Breast epithelium (tissue), 4 donors: ENCODE measurements at regions not wholly inside any gene's neighbourhood (a gene's known extent, or its start where the extent isn't known, plus 50 kb on each side); places are given as distances from the start of the nearest gene placed in this dataset.

Experiments
- DNase-seq, 2 donors: peaks; one replicate each; pipeline ENCODE4 v3.0.0-alpha.2; 2019; ENCODE audit warnings: low spot score in 2 of 2
- H3K27ac ChIP-seq, 2 donors: fragments of 200-600 bp; sonication (generic) in 1 of 2; one replicate each; pipeline ENCODE4 v1.5.1; 2016 to 2019; ENCODE audit warnings: mild to moderate bottlenecking in 1 of 2
- H3K27me3 ChIP-seq, 2 donors: fragments of 200-600 bp; sonication (generic) in 1 of 2; one replicate each; pipeline versions ENCODE4 v1.5.1 to v1.6.0; 2017 to 2019; ENCODE audit warnings: control low read depth in 1 of 2, mild to moderate bottlenecking in 1 of 2
- H3K36me3 ChIP-seq: fragments of 200-600 bp; one replicate; pipeline ENCODE4 v1.5.1; 2019
- H3K4me1 ChIP-seq, 2 donors: fragments of 200-600 bp; sonication (generic); one replicate each; pipeline ENCODE4 v1.5.1; 2016 to 2019; ENCODE audit warnings: control low read depth in 1 of 2
- H3K4me3 ChIP-seq, 3 donors: fragments of 200-600 bp; sonication (generic); 1 replicate in 2 of 3; 2 replicates in 1 of 3; pipeline ENCODE4 v1.5.1; 2016 to 2019; ENCODE audit warnings: mild to moderate bottlenecking in 3 of 3, moderate library complexity in 2 of 3
- H3K9me3 ChIP-seq, 2 donors: fragments of 200-600 bp; sonication (generic) in 1 of 2; one replicate each; pipeline ENCODE4 v1.5.1; 2016 to 2019; ENCODE audit warnings: control low read depth in 1 of 2
- POLR2A ChIP-seq: fragments of 450-650 bp; IDR thresholded peaks from one replicate; pipeline ENCODE4 v1.6.1; 2016; ENCODE audit warnings: antibody characterized with exemption, mild to moderate bottlenecking, moderate library complexity
- POLR2AphosphoS5 ChIP-seq, 3 donors: sonication (generic); formaldehyde crosslinking; IDR thresholded peaks; one replicate each; pipeline ENCODE4 v1.6.1; 2017; ENCODE audit warnings: antibody characterized with exemption in 3 of 3
- intact Hi-C: fragments of 100-400 bp; cut with DNase I; formaldehyde crosslinking; loops from one replicate; pipeline ENCODE4 v1.15.1; 2023; ENCODE audit warnings: low total_unique reads
- TF ChIP-seq, protein P1 (sequence below), 3 donors: fragments of 450-650 bp; IDR thresholded peaks; one replicate each; pipeline ENCODE4 v1.5.1; 2016 to 2017; ENCODE audit warnings: antibody characterized with exemption in 3 of 3, mild to moderate bottlenecking in 3 of 3, moderate library complexity in 3 of 3

DNA sequence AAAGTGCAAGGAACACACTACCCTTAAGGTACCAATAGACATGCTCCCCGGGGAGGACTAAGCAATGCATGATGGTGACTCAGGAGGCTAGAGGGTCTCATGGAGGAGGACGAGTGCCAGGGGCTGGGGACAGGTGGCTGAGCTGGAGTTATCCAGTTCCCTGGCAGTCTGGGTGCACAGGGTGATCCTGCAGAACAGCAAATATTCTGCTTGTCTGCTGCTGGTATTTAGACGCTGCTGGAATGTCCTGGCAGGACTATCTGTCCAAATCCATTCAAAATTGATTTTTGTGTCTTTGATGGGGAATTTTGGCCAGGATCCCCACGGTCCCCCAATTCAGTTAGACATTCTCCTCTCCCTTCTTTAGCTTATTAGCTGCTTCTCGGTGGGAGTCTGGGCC is 138.7 kb downstream of the C12orf75 start:
- intact Hi-C loops = no loop called here
- no peak for DNase-seq
- no peak overlapping the region for H3K4me3 ChIP-seq
- H3K9me3 ChIP-seq = no peaks in the 10 kb centered on the region
- no peaks in the 10 kb centered on the region for H3K27me3 ChIP-seq
- H3K36me3 ChIP-seq = no peaks in the 10 kb centered on the region
- no peak overlapping the region for H3K27ac ChIP-seq
- H3K4me1 ChIP-seq = no peaks in the 10 kb centered on the region
- no peak for TF ChIP-seq POLR2A
- TF ChIP-seq, protein P1, sequence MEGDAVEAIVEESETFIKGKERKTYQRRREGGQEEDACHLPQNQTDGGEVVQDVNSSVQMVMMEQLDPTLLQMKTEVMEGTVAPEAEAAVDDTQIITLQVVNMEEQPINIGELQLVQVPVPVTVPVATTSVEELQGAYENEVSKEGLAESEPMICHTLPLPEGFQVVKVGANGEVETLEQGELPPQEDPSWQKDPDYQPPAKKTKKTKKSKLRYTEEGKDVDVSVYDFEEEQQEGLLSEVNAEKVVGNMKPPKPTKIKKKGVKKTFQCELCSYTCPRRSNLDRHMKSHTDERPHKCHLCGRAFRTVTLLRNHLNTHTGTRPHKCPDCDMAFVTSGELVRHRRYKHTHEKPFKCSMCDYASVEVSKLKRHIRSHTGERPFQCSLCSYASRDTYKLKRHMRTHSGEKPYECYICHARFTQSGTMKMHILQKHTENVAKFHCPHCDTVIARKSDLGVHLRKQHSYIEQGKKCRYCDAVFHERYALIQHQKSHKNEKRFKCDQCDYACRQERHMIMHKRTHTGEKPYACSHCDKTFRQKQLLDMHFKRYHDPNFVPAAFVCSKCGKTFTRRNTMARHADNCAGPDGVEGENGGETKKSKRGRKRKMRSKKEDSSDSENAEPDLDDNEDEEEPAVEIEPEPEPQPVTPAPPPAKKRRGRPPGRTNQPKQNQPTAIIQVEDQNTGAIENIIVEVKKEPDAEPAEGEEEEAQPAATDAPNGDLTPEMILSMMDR (IDR thresholded peaks at IDR 0.05) = no peak
- no peak for TF ChIP-seq POLR2AphosphoS5 (IDR thresholded peaks at IDR 0.05)

DNA sequence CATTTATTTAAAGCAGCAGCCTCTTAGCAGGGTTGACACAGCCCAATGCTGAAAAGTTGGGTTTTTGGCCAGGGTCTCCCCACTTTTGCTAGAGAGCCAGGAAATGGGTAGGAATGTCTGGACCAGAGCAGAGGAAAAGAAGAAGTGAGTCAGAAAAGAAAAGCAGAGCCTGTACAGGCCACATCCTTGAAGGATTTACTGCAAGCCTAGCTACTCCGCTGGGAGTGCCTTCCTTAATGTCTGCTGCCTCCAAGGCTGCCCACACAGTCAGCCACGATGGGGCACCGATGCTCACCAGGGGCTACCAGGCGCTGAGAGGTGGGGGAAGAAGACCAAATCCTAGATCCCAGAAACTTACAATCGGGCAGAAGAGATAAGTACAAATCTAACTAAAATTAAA is 139.2 kb downstream of the C12orf75 start:
- no peaks in the 10 kb centered on the region for H3K9me3 ChIP-seq
- H3K4me3 ChIP-seq = no peak overlapping the region
- DNase-seq = no peak
- H3K27me3 ChIP-seq = no peaks in the 10 kb centered on the region
- H3K27ac ChIP-seq = no peak overlapping the region
- TF ChIP-seq POLR2A = no peak
- TF ChIP-seq, protein P1 (IDR thresholded peaks at IDR 0.05) = no peak
- TF ChIP-seq POLR2AphosphoS5 (IDR thresholded peaks at IDR 0.05) = no peak
- H3K36me3 ChIP-seq = no peaks in the 10 kb centered on the region
- H3K4me1 ChIP-seq = no peaks in the 10 kb centered on the region
- intact Hi-C loops = no loop called here

DNA sequence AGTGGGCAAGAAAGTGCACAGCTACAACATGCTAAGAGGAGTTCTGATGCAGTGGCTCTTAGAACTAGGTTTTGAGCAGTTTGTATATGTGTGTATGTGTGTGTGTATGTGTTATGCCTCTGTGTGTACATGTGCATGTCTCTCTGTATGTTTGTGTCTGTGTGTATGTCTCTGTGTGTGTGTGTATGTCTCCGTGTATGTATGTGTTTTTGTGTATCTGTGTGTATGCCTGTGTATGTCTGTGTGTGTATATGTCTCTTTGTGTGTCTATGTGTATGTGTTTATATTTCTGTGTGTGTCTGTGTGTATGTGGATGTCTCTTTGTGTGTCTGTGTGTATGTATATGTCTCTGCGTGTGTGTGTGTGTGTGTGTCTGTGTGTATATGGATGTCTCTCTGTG is 139.6 kb downstream of the C12orf75 start:
- H3K4me3 ChIP-seq = no peak overlapping the region
- no peaks in the 10 kb centered on the region for H3K36me3 ChIP-seq
- intact Hi-C loops = no loop called here
- no peaks in the 10 kb centered on the region for H3K9me3 ChIP-seq
- H3K27me3 ChIP-seq = no peaks in the 10 kb centered on the region
- H3K4me1 ChIP-seq = no peaks in the 10 kb centered on the region
- no peak overlapping the region for H3K27ac ChIP-seq
- TF ChIP-seq, protein P1 (IDR thresholded peaks at IDR 0.05) = no peak
- TF ChIP-seq POLR2A = no peak
- TF ChIP-seq POLR2AphosphoS5 (IDR thresholded peaks at IDR 0.05) = no peak
- no peak for DNase-seq

DNA sequence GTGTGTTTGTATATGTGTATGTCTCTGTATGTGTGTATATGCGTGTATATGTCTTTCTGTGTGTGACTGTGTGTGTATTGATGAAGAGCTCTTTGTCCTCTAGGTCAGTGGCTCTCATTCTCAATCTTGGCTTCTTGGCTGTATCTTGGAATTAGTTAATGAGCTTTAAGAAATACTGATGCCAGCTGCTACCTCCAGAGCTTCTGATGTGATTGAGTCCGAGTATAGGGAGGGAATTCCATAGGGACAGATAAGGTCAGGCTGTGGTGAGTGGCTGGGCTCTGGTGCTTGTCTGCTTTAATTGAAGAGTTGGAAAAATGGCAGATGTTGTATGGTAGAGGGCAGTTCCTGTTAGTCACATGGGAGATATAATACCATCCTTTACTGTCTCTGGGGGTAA is 140.1 kb downstream of the C12orf75 start:
- Histone ChIP-seq H3K27me3 (no peaks in the 10 kb centered on the region), H3K9me3 (no peaks in the 10 kb centered on the region), H3K4me1 (no peaks in the 10 kb centered on the region), H3K27ac (no peak overlapping the region), H3K4me3 (no peak overlapping the region), H3K36me3 (no peaks in the 10 kb centered on the region)
- intact Hi-C loops = no loop called here
- TF ChIP-seq POLR2A = no peak
- TF ChIP-seq, protein P1 (IDR thresholded peaks at IDR 0.05) = no peak
- no peak for TF ChIP-seq POLR2AphosphoS5 (IDR thresholded peaks at IDR 0.05)
- DNase-seq = no peak

DNA sequence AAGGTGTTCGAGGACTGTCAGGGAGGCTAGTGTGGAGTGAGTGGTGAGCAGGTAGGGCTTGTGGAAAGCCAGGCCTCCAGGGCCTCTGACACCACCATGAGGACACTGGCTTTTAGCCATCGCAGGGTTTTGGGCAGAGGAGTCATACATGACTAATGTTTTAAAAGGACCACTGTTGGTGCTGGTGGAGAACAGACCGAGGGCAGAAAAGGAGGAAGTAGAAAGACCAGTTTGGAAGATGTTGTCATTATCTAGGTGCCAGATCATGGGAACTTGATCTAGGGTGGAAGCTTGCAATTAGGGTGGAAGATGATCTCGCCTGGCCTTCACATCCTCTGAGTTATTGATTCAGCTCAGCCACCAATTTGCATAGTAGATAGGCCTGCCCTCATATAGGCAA is 144.2 kb downstream of the C12orf75 start:
- no peaks in the 10 kb centered on the region for H3K27me3 ChIP-seq
- no peaks in the 10 kb centered on the region for H3K36me3 ChIP-seq
- TF ChIP-seq, protein P1 (IDR thresholded peaks at IDR 0.05) = no peak
- no peak for TF ChIP-seq POLR2A
- no peak for TF ChIP-seq POLR2AphosphoS5 (IDR thresholded peaks at IDR 0.05)
- H3K4me1 ChIP-seq = no peaks in the 10 kb centered on the region
- H3K27ac ChIP-seq = no peak overlapping the region
- H3K9me3 ChIP-seq = no peaks in the 10 kb centered on the region
- DNase-seq = no peak
- no peak overlapping the region for H3K4me3 ChIP-seq
- intact Hi-C loops = no loop called here
